ENCODE measurements at regions not wholly inside any gene's neighbourhood (a gene's known extent, or its start where the extent isn't known, plus 50 kb on each side); places are given as distances from the start of the nearest gene placed in this dataset.

DNA sequence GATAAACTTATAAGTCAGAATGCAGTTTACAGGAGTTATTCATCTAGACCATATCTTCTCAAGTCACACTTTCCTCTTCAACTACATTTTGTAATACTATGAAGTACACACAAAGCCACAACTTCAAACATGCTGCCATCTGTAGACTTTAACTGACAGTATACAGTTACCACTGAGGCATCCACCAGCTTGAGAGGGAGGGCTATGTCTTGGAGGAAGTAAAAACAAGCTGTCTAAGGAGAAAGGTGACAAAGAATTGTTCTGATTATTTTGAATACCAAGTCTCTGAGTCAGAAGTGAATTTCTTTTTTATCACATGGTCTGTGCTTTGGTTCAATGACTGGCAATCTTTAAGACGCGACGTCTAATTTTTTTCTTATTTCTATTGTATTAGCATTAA lies 97.6 kb upstream of the CDH10 start:
- Mint-ChIP-seq H3K27me3 (ENCODE audit: low read depth) (no peaks in the 10 kb centered on the region), H3K9me3 (peaks cover 10% of the 10 kb centered on the region), H3K4me3 (no peak overlapping the region), H3K36me3 (no peaks in the 10 kb centered on the region), H3K4me1 (no peaks in the 10 kb centered on the region), H3K27ac (no peak overlapping the region)
- TF ChIP-seq ATF1 (CRISPR knock-in tag; IDR thresholded peaks at IDR 0.05), result no peak
- TF ChIP-seq STAT6 (CRISPR knock-in tag; conservative IDR thresholded peaks at IDR 0.05; ENCODE audit: low read depth), result no peak
- TF ChIP-seq SP1 (CRISPR knock-in tag; conservative IDR thresholded peaks at IDR 0.05), result no peak
- TF ChIP-seq, protein P1, sequence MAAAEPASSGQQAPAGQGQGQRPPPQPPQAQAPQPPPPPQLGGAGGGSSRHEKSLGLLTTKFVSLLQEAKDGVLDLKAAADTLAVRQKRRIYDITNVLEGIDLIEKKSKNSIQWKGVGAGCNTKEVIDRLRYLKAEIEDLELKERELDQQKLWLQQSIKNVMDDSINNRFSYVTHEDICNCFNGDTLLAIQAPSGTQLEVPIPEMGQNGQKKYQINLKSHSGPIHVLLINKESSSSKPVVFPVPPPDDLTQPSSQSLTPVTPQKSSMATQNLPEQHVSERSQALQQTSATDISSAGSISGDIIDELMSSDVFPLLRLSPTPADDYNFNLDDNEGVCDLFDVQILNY (CRISPR knock-in tag; IDR thresholded peaks at IDR 0.05), result no peak
- TF ChIP-seq NR1H2 (CRISPR knock-in tag; IDR thresholded peaks at IDR 0.05), result no peak
- no peak for TF ChIP-seq ZBTB43 (CRISPR knock-in tag; IDR thresholded peaks at IDR 0.05)
- no peak for TF ChIP-seq RELA (CRISPR knock-in tag; IDR thresholded peaks at IDR 0.05; ENCODE audit: borderline replicate concordance)
- TF ChIP-seq ZNF121 (CRISPR knock-in tag; IDR thresholded peaks at IDR 0.05), result no peak
- TF ChIP-seq, protein P2, sequence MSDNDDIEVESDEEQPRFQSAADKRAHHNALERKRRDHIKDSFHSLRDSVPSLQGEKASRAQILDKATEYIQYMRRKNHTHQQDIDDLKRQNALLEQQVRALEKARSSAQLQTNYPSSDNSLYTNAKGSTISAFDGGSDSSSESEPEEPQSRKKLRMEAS (CRISPR knock-in tag; IDR thresholded peaks at IDR 0.05), result no peak
- no peak for TF ChIP-seq CBFB (CRISPR knock-in tag; IDR thresholded peaks at IDR 0.05; ENCODE audit: low read depth)
- TF ChIP-seq ZNF232 (CRISPR knock-in tag; IDR thresholded peaks at IDR 0.05), result no peak
- no peak for TF ChIP-seq ZNF416 (CRISPR knock-in tag; IDR thresholded peaks at IDR 0.05)
- TF ChIP-seq SMAD4 (CRISPR knock-in tag; IDR thresholded peaks at IDR 0.05), result no peak
- TF ChIP-seq TEAD1 (CRISPR knock-in tag; IDR thresholded peaks at IDR 0.05), result no peak
- no peak for TF ChIP-seq OVOL2 (CRISPR knock-in tag; IDR thresholded peaks at IDR 0.05; ENCODE audit: borderline replicate concordance)
- ATAC-seq, result no peak
- DNase-seq (ENCODE audit: low spot score), result no peak
- POLR2A ChIA-PET, result no interaction called here
- CTCF ChIA-PET, result no interaction called here

GRCh38 chr5:24737163-24737562 lies 92.4 kb upstream of the CDH10 start:
- Mint-ChIP-seq H3K4me1 (no peaks in the 10 kb centered on the region), H3K27me3 (ENCODE audit: low read depth) (no peaks in the 10 kb centered on the region), H3K27ac (no peak overlapping the region), H3K4me3 (no peak overlapping the region), H3K36me3 (no peaks in the 10 kb centered on the region), H3K9me3 (peaks cover 6% of the 10 kb centered on the region; the same call in 1 of the 2 replicates)
- ATAC-seq (no peak), DNase-seq (ENCODE audit: low spot score) (no peak)
- POLR2A ChIA-PET, result no interaction called here
- TF ChIP-seq FOXJ3 (CRISPR knock-in tag; IDR thresholded peaks at IDR 0.05; ENCODE audit: borderline replicate concordance), result no peak
- no peak for TF ChIP-seq FOXP4 (CRISPR knock-in tag; IDR thresholded peaks at IDR 0.05)
- no peak for TF ChIP-seq NR1H2 (CRISPR knock-in tag; IDR thresholded peaks at IDR 0.05)
- CTCF ChIA-PET, result no interaction called here

GRCh38 chr5:24735284-24735683 lies 90.5 kb upstream of the CDH10 start:
- POLR2A ChIA-PET, result no interaction called here
- Mint-ChIP-seq H3K9me3 (no peaks in the 10 kb centered on the region), H3K4me1 (no peaks in the 10 kb centered on the region), H3K4me3 (no peak overlapping the region), H3K36me3 (no peaks in the 10 kb centered on the region), H3K27ac (no peak overlapping the region), H3K27me3 (ENCODE audit: low read depth) (no peaks in the 10 kb centered on the region)
- DNase-seq (ENCODE audit: low spot score), result no peak
- CTCF ChIA-PET, result no interaction called here
- no peak for ATAC-seq
- no peak for TF ChIP-seq TP53 (CRISPR knock-in tag; IDR thresholded peaks at IDR 0.05)
- no peak for TF ChIP-seq ZNF671 (CRISPR knock-in tag; IDR thresholded peaks at IDR 0.05)
- TF ChIP-seq PREB (CRISPR knock-in tag; IDR thresholded peaks at IDR 0.05; ENCODE audit: borderline replicate concordance), result no peak
- TF ChIP-seq ZNF416 (CRISPR knock-in tag; IDR thresholded peaks at IDR 0.05), result no peak
- no peak for TF ChIP-seq ZNF219 (CRISPR knock-in tag; IDR thresholded peaks at IDR 0.05; ENCODE audit: borderline replicate concordance)
- TF ChIP-seq, protein P3, sequence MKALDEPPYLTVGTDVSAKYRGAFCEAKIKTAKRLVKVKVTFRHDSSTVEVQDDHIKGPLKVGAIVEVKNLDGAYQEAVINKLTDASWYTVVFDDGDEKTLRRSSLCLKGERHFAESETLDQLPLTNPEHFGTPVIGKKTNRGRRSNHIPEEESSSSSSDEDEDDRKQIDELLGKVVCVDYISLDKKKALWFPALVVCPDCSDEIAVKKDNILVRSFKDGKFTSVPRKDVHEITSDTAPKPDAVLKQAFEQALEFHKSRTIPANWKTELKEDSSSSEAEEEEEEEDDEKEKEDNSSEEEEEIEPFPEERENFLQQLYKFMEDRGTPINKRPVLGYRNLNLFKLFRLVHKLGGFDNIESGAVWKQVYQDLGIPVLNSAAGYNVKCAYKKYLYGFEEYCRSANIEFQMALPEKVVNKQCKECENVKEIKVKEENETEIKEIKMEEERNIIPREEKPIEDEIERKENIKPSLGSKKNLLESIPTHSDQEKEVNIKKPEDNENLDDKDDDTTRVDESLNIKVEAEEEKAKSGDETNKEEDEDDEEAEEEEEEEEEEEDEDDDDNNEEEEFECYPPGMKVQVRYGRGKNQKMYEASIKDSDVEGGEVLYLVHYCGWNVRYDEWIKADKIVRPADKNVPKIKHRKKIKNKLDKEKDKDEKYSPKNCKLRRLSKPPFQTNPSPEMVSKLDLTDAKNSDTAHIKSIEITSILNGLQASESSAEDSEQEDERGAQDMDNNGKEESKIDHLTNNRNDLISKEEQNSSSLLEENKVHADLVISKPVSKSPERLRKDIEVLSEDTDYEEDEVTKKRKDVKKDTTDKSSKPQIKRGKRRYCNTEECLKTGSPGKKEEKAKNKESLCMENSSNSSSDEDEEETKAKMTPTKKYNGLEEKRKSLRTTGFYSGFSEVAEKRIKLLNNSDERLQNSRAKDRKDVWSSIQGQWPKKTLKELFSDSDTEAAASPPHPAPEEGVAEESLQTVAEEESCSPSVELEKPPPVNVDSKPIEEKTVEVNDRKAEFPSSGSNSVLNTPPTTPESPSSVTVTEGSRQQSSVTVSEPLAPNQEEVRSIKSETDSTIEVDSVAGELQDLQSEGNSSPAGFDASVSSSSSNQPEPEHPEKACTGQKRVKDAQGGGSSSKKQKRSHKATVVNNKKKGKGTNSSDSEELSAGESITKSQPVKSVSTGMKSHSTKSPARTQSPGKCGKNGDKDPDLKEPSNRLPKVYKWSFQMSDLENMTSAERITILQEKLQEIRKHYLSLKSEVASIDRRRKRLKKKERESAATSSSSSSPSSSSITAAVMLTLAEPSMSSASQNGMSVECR (CRISPR knock-in tag; IDR thresholded peaks at IDR 0.05; ENCODE audit: borderline replicate concordance), result no peak

Data from WTC11 (cell line).